ENCODE measurements at regions not wholly inside any gene's neighbourhood (a gene's known extent, or its start where the extent isn't known, plus 50 kb on each side); places are given as distances from the start of the nearest gene placed in this dataset.
"Not testable (repeated sequence)": the region's sequence is repeated elsewhere in the genome, so short reads cannot be mapped to it uniquely, and the experiment has no call there.

DNA sequence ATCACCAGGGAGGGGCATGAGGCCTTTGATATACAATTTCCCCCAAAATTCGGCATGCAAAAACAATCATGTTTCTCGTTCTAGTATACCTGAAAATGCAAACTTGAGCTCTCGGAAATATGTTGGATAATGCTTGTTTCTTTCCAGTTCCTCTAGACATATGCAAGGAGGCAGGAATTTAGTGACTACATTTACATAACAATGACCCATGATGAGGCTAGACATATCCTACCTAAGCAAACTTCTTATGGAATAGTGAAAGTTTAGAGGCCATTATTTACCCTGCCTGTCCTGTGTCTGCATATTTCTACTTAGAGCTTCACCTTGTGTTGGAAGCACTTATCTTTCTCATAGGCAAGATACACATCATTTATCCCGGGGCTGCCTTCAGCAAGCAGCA lies 514.6 kb downstream of the KCNJ2 start:
- in situ Hi-C loops (cut with HindIII; ENCODE audit: low sequenced_read_pairs): no loop called here

DNA sequence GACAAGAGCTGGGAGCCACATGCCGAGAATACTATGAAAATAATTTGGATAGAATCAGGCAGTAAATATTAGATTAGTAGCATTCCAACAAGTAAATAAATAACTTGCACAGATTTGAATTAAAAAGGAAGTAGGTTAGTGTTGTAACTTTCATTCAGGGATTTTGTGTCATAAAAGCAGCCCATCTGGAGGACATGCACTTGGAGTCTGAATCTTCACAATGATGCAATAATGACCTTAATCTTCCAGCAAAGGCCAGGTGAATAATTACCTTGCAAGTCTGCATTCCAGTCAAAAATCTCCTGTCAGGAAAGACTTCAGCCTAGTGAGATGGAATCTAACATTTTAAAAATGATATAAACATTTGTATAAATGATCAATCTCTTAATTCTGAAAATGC lies 518.1 kb downstream of the KCNJ2 start:
- in situ Hi-C loops (cut with HindIII; ENCODE audit: low sequenced_read_pairs): no loop called here

DNA sequence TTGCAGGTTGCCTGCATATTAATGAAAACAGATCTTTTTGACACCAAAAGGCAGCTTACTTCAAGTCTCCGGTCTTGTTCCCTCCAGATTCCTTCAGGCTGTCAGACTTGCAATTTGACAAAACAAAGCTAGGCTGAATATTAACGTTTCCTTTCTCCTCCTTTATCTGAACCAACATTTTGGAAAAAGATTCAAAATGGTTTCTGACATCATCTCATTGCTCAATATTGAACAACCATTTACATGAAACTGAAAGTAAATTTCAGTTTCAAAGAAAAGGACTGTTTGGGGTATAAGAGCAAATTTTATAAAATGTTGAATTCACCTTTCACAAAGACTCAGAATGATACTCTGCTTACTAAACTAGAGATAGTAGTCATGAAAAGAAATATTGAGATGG lies 521.8 kb downstream of the KCNJ2 start:
- in situ Hi-C loops (cut with HindIII; ENCODE audit: low sequenced_read_pairs): no loop called here

- in situ Hi-C loops (cut with HindIII; ENCODE audit: low sequenced_read_pairs): no loop called here
Observed at GRCh38 chr17:70699408-70699807, 530.1 kb downstream of the KCNJ2 start.

DNA sequence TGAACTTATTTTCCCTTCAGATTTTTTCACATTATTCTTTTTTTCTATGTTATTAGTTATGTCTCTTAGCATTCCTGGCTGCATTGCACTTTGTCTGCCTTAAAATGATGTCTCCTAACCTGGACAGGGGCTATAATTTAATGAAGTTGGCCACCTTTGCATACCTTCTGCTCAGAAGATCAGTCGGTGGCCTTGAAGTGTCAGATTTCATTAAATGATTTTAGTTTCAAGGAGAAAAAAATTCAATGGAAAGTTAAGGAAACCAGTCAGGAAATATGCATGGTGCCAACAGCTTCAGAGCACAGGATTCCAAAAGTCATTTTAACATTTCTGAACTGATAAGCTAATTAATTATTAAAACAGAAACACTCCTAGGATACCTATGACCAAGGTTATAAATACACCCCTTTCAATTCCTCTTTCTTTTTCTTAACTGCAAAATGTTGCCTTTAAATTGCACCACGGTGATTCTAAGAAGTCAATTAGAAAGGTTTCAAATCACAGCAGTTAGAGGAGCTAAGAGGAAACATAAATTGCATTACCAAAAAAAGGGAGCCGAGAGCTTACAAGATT lies 533.4 kb downstream of the KCNJ2 start:
- in situ Hi-C loops (cut with HindIII; ENCODE audit: low sequenced_read_pairs): no loop called here

- in situ Hi-C loops (cut with HindIII; ENCODE audit: low sequenced_read_pairs): no loop called here
Observed at GRCh38 chr17:70709596-70709995, 540.3 kb downstream of the KCNJ2 start.

DNA sequence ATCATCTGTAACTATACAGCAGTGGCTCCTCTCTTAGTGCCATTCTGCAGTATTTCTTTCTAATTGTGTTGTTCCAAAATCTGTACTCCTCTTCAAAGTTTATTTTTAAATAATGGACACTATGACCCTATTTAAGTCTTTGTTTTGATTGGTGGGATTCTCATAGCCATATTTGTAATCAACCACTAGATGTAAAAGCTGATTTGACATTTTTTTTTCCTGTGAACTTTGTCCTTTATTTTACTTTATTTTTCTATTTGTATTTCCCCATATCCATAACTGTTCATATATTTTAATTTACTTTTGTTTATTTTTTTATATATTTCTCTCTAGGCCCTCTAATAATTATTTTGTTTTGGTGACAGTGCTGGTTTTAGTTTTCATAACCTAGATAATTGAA lies 544.4 kb downstream of the KCNJ2 start:
- in situ Hi-C loops (cut with HindIII; ENCODE audit: low sequenced_read_pairs): no loop called here

DNA sequence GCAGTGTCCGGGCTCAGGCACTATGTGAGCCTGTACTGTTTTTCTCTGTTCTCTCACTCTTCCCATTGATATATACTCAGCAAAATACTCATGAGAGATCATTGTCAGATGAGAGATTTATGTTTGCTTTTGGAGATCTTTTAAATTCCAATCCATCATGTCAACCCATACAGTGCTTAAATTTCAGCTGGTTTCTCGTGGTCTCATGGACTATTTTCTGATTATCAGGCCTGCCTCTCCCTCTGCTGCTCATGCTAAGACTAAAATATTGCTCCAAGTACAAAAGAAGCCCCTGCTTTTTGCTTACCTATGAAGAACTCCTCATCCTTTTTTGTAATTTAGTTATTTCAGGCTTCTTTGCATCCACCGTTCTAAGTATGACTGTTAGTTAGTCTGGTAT lies 547.2 kb downstream of the KCNJ2 start:
- in situ Hi-C loops (cut with HindIII; ENCODE audit: low sequenced_read_pairs): no loop called here

DNA sequence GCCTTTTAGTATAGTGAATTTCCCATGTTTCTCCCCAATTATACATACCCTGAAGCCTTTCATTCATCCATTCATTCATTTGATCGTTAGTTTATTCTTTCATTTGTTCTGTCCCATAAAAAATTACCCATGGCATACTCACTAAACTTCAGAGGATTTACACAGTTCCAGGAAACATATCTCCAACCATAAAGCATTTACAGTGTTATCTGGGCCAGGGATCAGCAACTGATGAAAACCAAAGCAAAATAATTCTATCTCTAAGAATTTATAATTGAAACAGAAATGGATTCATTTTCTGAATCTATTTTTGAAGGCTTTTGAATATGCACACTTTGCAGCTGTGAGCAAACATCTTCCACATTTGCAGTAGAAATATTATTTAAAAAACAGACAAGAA lies 547.7 kb downstream of the KCNJ2 start:
- in situ Hi-C loops (cut with HindIII; ENCODE audit: low sequenced_read_pairs): no loop called here

DNA sequence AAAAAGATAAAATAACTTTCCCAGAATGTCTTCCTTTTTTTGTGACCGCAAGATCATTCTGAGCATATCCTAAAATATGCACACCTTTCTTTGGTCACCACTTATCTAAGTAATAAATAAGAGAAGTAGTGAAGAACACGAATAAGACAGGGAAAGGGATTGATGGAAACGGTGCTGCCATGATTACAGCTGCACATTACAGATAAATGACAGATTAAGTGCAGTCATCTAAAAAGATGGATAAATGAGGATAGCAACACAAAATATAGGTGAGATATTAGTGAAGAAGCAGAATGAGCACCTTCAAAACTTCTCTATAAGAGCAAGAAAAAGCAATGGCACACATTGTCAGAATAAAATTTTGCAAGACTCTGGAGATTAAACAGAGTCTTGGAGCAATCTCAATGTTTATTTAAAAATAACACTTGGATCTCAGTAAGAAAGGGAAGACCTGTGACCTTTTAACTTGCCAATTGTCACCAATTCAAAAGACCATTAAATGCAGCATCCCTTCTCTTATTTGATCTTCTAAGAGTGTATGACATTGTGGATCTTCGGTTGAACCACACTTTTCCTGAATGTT lies 567.1 kb downstream of the KCNJ2 start:
- in situ Hi-C loops (cut with HindIII; ENCODE audit: low sequenced_read_pairs): no loop called here

GRCh38 chr17:70739065-70739464 lies 569.7 kb downstream of the KCNJ2 start:
- in situ Hi-C loops (cut with HindIII; ENCODE audit: low sequenced_read_pairs): no loop called here

DNA sequence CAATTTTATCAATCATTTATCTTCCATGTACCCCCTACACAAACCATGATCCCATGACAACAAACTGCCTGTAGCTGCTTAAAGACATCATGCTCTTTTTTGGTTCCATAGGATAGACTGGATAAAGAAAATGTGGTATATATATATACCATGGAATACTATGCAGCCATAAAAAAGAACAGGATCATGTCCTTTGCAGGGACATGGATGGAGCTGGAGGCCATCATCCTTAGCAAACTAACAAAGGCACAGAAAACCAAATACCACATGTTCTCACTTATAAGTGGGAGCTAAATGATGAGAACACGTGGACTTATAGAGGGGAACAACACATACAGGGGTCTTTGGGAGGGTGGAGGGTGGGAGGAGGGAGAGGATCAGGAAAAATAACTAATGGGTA lies 577.2 kb downstream of the KCNJ2 start:
- in situ Hi-C loops (cut with HindIII; ENCODE audit: low sequenced_read_pairs): not testable (repeated sequence)

GRCh38 chr17:70750983-70751382 lies 581.7 kb downstream of the KCNJ2 start:
- in situ Hi-C loops (cut with HindIII; ENCODE audit: low sequenced_read_pairs): loop anchor here (25.0 kb wide), 1 partner anchor 1786 kb away; no protein-coding TSS in a partner anchor

- in situ Hi-C loops (cut with HindIII; ENCODE audit: low sequenced_read_pairs): loop anchor here (25.0 kb wide), 1 partner anchor 1785 kb away; no protein-coding TSS in a partner anchor
Observed at GRCh38 chr17:70752461-70752860, 583.1 kb downstream of the KCNJ2 start.

DNA sequence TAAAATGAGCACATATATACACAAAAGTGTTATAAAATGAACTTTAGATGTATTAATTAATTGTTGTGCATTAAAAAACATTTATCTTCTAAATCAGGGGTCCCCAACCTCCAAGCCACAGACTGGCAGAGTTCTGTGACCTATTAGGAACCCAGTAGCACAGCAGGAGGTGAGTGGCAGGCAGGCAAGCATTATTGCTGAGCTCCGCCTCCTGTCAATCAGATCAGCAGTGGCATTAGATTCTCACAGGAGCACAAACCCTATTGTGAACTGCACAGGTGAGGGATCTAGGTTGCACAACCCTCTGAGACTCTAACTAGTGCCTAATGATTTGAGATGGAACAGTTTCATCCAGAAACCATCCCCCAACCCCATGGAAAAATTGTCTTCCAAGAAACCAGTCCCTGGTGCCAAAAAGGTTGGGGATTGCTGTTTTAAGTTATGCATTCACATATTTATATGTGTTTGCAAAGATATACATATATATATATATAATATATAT lies 583.7 kb downstream of the KCNJ2 start:
- in situ Hi-C loops (cut with HindIII; ENCODE audit: low sequenced_read_pairs): loop anchor here (25.0 kb wide), 1 partner anchor 1784 kb away; no protein-coding TSS in a partner anchor

DNA sequence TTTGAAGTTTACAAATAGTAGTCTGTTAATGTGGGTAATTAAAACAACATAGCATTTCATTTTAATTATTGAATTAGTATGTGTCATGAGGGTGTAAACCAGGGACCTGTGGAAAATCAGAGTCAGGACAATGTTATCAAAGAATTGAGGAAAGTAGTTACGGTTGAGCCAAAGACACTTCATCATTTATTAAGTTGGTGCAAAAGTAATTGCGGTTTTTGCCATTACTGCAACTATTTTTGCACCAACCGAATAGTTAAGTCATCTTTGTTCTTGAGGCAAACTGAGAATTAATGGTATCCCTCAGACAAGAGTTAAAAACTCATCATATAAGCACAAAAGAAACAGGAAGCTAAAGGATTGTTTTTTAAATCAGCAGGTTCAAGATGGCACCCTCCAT lies 593.7 kb downstream of the KCNJ2 start:
- in situ Hi-C loops (cut with HindIII; ENCODE audit: low sequenced_read_pairs): loop anchor here (25.0 kb wide), 1 partner anchor 1774 kb away; no protein-coding TSS in a partner anchor

DNA sequence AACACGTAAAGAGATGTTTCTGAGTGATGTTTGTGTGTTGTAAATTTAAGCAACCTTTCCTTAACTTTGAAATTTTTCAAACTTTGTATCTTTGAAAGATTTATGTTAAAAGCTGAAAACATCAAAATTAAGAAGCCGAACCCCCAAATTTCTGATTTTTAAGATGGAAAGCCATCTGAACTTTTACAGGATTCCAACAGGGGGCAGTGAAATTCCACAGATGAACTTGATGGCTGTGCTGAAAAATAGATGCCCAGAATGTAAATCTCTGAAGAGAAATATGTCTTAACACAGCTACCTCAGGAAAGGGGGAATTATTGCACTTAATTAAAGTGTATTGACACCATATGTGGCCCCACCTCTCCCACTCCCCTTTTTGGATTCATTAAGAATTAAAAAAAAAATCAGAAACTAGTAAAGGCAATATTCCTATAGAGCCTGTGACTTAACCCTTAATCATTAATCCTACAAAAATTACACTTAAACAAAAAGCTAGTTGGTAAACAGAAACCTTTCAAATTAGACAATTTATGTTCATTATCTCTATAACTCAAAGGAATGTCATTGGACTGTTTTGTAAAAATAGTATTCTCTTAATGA lies 597.9 kb downstream of the KCNJ2 start:
- in situ Hi-C loops (cut with HindIII; ENCODE audit: low sequenced_read_pairs): loop anchor here (25.0 kb wide), 1 partner anchor 1770 kb away; no protein-coding TSS in a partner anchor

GRCh38 chr17:70769956-70770355 lies 600.6 kb downstream of the KCNJ2 start:
- in situ Hi-C loops (cut with HindIII; ENCODE audit: low sequenced_read_pairs): loop anchor here (25.0 kb wide), 1 partner anchor 1767 kb away; no protein-coding TSS in a partner anchor

- in situ Hi-C loops (cut with HindIII; ENCODE audit: low sequenced_read_pairs): loop anchor here (25.0 kb wide), 1 partner anchor 1765 kb away; no protein-coding TSS in a partner anchor
Observed at GRCh38 chr17:70771804-70772386, 602.6 kb downstream of the KCNJ2 start.

DNA sequence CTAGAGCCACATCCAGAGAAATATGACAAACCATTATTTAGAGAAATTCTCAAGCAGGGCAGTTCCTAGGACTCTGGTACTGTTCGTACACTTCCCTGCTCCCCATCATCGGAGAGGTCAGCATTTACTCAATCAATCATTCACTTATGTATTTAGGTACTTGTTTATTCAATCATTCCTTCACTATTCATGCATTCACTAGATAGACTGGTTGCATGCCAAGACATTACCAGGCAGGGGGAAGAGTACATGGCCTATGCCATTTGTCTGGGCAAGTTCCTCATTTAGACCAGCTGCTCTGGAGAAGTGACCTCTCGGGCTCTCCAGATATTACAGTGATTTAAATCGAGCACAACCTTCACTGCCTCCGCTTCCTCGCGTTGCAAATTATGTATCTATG lies 603.4 kb downstream of the KCNJ2 start:
- in situ Hi-C loops (cut with HindIII; ENCODE audit: low sequenced_read_pairs): loop anchor here (25.0 kb wide), 1 partner anchor 1765 kb away; no protein-coding TSS in a partner anchor

DNA sequence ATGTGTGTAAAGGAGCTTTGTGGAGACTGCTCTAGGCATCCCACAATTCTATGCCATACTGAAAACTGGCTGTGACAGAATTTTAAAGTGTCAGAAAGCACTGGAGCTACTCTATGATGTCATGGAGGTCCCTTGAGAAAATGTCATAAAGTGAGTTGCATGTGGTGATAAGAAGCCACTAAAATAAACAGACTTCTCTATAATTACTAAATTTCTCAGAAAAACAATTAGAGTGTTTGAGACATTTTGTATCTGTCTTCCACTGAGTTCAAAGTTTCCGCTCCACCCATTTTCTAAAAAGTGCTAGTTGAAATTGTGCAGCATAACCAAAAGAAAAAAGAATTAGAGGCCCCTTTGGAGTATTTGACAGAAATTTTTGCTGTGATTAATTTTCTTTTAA lies 603.9 kb downstream of the KCNJ2 start:
- in situ Hi-C loops (cut with HindIII; ENCODE audit: low sequenced_read_pairs): loop anchor here (25.0 kb wide), 1 partner anchor 1764 kb away; no protein-coding TSS in a partner anchor

Data from DLD1 (cell line).